GM20000 (cell line): ENCODE measurements at regions not wholly inside any gene's neighbourhood (a gene's known extent, or its start where the extent isn't known, plus 50 kb on each side); places are given as distances from the start of the nearest gene placed in this dataset.
"Not testable (repeated sequence)": the region's sequence is repeated elsewhere in the genome, so short reads cannot be mapped to it uniquely, and the experiment has no call there.

Experiments
- DNase-seq: peaks from one replicate; pipeline ENCODE4 v3.0.0; 2012; ENCODE audit warnings: low spot score
- CTCF ChIP-seq: IDR thresholded peaks from 2 replicates; pipeline ENCODE4 v1.5.1; 2012; ENCODE audit warnings: mild to moderate bottlenecking, control low read depth; ENCODE audit errors: extremely low read depth, missing control alignments

- DNase-seq, result no peak
- TF ChIP-seq CTCF, result no peak
Measured at GRCh38 chr2:209269024-209269423, 154.8 kb upstream of the MAP2 start.

GRCh38 chr2:209276000-209276399 lies 147.8 kb upstream of the MAP2 start:
- TF ChIP-seq CTCF, result no peak
- no peak for DNase-seq

DNA sequence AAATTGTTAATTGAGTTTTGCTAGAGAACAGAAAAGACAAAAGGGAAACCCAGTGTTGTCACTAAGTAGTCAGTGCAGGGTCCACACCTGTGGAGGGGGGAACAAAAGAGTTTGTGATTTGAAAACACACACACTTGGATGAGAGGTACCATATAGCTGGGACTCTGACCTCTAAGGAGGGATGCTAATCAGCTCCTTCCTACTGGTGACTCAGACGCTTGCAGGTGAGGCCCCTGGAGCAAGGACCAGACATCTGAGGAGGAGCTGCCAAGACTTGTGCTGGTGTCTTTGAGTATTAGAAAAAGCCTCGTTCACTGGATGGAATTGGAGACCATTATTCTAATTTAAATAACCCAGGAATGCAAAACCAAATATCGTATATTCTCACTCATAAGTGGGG lies 146.4 kb upstream of the MAP2 start:
- DNase-seq, result no peak

GRCh38 chr2:209298601-209299000 lies 125.2 kb upstream of the MAP2 start:
- DNase-seq, result no peak
- TF ChIP-seq CTCF, result no peak

More for the DNA sequence above, 146.4 kb upstream of the MAP2 start:
- TF ChIP-seq CTCF, result no peak

- not testable (repeated sequence) for DNase-seq
Measured at GRCh38 chr2:209299478-209299877, 124.4 kb upstream of the MAP2 start.

GRCh38 chr2:209300766-209301165 lies 123.1 kb upstream of the MAP2 start:
- DNase-seq, result not testable (repeated sequence)

- DNase-seq, result no peak
- no peak for TF ChIP-seq CTCF
Measured at GRCh38 chr2:209305026-209305425, 118.8 kb upstream of the MAP2 start.

GRCh38 chr2:209305746-209306196 lies 118.1 kb upstream of the MAP2 start:
- no peak for DNase-seq
- no peak for TF ChIP-seq CTCF
